ENCODE measurements at regions not wholly inside any gene's neighbourhood (a gene's known extent, or its start where the extent isn't known, plus 50 kb on each side); places are given as distances from the start of the nearest gene placed in this dataset.

- in situ Hi-C loops (cut with HindIII; ENCODE audit: low sequenced_read_pairs) = no loop called here
- TF ChIP-seq, protein P1, sequence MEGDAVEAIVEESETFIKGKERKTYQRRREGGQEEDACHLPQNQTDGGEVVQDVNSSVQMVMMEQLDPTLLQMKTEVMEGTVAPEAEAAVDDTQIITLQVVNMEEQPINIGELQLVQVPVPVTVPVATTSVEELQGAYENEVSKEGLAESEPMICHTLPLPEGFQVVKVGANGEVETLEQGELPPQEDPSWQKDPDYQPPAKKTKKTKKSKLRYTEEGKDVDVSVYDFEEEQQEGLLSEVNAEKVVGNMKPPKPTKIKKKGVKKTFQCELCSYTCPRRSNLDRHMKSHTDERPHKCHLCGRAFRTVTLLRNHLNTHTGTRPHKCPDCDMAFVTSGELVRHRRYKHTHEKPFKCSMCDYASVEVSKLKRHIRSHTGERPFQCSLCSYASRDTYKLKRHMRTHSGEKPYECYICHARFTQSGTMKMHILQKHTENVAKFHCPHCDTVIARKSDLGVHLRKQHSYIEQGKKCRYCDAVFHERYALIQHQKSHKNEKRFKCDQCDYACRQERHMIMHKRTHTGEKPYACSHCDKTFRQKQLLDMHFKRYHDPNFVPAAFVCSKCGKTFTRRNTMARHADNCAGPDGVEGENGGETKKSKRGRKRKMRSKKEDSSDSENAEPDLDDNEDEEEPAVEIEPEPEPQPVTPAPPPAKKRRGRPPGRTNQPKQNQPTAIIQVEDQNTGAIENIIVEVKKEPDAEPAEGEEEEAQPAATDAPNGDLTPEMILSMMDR (IDR thresholded peaks at IDR 0.05; ENCODE audit: low read depth, low read length, missing control alignments) = no peak
- no peak for DNase-seq (ENCODE audit: low read depth)
- no peak overlapping the region for H3K4me3 ChIP-seq (ENCODE audit: low read depth, low read length)
These were observed 123.2 kb upstream of the BTBD3 start for GRCh38 chr20:11794525-11794924.

- no peak overlapping the region for H3K4me3 ChIP-seq (ENCODE audit: low read depth, low read length)
- in situ Hi-C loops (cut with HindIII; ENCODE audit: low sequenced_read_pairs) = no loop called here
- no peak for DNase-seq (ENCODE audit: low read depth)
- TF ChIP-seq, protein P1 (IDR thresholded peaks at IDR 0.05; ENCODE audit: low read depth, low read length, missing control alignments) = no peak
These were observed 122.5 kb upstream of the BTBD3 start for GRCh38 chr20:11795071-11795615.

DNA sequence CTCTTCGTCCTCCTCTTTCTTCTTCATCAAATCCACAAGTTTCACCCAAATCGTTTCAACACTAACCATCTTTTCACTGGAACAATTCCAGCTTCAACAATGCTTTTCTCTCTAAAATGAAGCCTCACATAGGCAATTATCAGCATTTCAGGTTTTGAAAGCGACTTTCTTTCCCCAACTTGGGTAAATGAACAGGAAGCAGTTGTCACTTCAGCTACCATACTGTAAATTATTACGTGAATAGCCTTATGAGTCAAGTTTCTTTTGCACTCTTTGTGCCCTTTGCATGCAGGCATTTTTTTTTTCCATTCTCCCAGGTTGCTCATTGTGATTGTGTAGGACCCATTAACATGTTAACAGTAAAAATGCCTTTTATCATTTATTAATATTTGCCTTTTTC lies 121.7 kb upstream of the BTBD3 start:
- TF ChIP-seq, protein P1 (IDR thresholded peaks at IDR 0.05; ENCODE audit: low read depth, low read length, missing control alignments) = no peak
- H3K4me3 ChIP-seq (ENCODE audit: low read depth, low read length) = no peak overlapping the region
- DNase-seq (ENCODE audit: low read depth) = no peak
- in situ Hi-C loops (cut with HindIII; ENCODE audit: low sequenced_read_pairs) = no loop called here

DNA sequence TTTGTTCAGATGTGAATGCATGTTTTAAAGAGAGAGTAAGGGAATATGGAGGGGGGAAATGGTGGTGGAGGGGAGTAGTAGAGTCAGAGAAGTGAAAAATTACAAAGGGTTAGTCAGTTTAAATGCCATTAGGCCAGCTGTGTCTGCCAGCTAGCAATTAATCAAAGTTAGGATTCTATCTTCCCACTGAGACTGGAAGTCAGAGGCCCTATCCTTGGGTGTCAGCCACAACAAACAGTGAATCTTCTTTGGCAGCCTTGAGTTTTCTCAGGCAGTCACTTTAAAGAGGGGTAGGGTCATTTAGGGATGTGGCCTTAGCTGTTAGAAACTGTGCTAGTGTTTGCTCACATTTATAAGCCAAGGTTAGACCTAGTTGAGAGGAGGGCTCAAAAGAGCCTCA lies 120.5 kb upstream of the BTBD3 start:
- H3K4me3 ChIP-seq (ENCODE audit: low read depth, low read length) = no peak overlapping the region
- DNase-seq (ENCODE audit: low read depth) = no peak
- in situ Hi-C loops (cut with HindIII; ENCODE audit: low sequenced_read_pairs) = no loop called here
- TF ChIP-seq, protein P1 (IDR thresholded peaks at IDR 0.05; ENCODE audit: low read depth, low read length, missing control alignments) = no peak

DNA sequence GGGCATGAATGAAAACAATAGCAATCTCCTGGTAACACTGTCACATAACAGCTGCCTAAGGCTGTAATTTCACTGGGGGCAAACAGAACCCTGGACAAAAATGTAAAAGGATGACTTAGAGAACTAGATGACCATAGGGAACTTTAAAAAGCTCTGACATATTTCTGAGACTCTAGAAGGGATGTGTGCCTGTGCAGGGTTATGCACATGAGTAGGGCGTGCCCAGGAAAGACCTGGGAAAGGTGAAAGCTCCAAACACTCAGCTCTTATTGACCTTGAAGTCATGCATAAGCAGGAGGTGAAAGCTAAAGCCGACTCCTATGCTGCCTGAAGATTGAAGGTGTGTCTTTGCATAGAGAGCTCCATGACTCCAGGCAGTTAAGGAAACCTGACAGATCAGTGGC lies 118.4 kb upstream of the BTBD3 start:
- in situ Hi-C loops (cut with HindIII; ENCODE audit: low sequenced_read_pairs) = no loop called here
- TF ChIP-seq, protein P1 (IDR thresholded peaks at IDR 0.05; ENCODE audit: low read depth, low read length, missing control alignments) = no peak
- H3K4me3 ChIP-seq (ENCODE audit: low read depth, low read length) = no peak overlapping the region
- DNase-seq (ENCODE audit: low read depth) = no peak

- in situ Hi-C loops (cut with HindIII; ENCODE audit: low sequenced_read_pairs) = no loop called here
- H3K4me3 ChIP-seq (ENCODE audit: low read depth, low read length) = no peak overlapping the region
- TF ChIP-seq, protein P1 (IDR thresholded peaks at IDR 0.05; ENCODE audit: low read depth, low read length, missing control alignments) = no peak
- DNase-seq (ENCODE audit: low read depth) = peak; percentile 90
These were observed 110.3 kb upstream of the BTBD3 start for GRCh38 chr20:11807054-11808048.

Measured in astrocyte of the cerebellum (primary cell).